ENCODE measurements at regions not wholly inside any gene's neighbourhood (a gene's known extent, or its start where the extent isn't known, plus 50 kb on each side); places are given as distances from the start of the nearest gene placed in this dataset.

- Histone ChIP-seq H3K27me3 (ENCODE audit: control insufficient read depth in 1 of 2, insufficient read depth in 2 of 2, low read length in 2 of 2) (no peaks in the 10 kb centered on the region), H3K4me1 (ENCODE audit: insufficient read depth, low read length) (no peaks in the 10 kb centered on the region), H3K4me3 (ENCODE audit: low read length) (no peak overlapping the region), H3K9me3 (ENCODE audit: control insufficient read depth in 1 of 2, insufficient read depth in 1 of 2, low read length in 2 of 2) (no peaks in the 10 kb centered on the region), H3K36me3 (ENCODE audit: insufficient read depth, low read length) (no peaks in the 10 kb centered on the region), H3K27ac (ENCODE audit: low read depth in 1 of 2, low read length in 2 of 2) (no peak overlapping the region)
- Mint-ChIP-seq H3K9me3 (no peaks in the 10 kb centered on the region), H3K4me3 (no peak overlapping the region), H3K27ac (no peak overlapping the region), H3K4me1 (ENCODE audit: low read depth) (no peaks in the 10 kb centered on the region), H3K36me3 (ENCODE audit: low read depth) (no peaks in the 10 kb centered on the region), H3K27me3 (no peaks in the 10 kb centered on the region)
- DNase-seq (no peak), ATAC-seq (ENCODE audit: poor library complexity) (no peak)
- TF ChIP-seq, protein P1, sequence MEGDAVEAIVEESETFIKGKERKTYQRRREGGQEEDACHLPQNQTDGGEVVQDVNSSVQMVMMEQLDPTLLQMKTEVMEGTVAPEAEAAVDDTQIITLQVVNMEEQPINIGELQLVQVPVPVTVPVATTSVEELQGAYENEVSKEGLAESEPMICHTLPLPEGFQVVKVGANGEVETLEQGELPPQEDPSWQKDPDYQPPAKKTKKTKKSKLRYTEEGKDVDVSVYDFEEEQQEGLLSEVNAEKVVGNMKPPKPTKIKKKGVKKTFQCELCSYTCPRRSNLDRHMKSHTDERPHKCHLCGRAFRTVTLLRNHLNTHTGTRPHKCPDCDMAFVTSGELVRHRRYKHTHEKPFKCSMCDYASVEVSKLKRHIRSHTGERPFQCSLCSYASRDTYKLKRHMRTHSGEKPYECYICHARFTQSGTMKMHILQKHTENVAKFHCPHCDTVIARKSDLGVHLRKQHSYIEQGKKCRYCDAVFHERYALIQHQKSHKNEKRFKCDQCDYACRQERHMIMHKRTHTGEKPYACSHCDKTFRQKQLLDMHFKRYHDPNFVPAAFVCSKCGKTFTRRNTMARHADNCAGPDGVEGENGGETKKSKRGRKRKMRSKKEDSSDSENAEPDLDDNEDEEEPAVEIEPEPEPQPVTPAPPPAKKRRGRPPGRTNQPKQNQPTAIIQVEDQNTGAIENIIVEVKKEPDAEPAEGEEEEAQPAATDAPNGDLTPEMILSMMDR (IDR thresholded peaks at IDR 0.05), result no peak
- CTCF ChIA-PET, result no interaction called here
- intact Hi-C loops (cut with DNase I, micrococcal nuclease), result no loop called here
- POLR2A ChIA-PET, result no interaction called here
Measured at GRCh38 chr12:65660836-65661235, 163.4 kb upstream of the HMGA2 start.

DNA sequence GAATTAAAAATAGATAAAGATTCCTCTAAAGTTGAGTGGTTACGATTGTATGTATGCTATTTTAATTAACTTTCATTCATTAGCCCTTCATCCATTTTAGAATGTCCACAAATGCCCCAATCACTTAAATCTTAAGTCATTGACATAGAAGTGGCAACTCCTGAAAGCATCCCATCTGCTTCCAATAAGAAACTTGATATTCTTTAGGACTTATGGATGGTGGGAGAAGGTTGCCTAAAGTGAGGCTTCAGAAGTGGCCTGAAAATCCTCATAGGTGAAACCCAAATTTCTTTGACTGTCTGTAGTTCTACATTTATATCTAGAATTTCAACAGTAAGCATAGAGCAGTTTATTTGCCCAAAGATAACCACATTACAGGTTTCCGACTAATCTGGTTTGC lies 161.7 kb upstream of the HMGA2 start:
- no peak overlapping the region for H3K27ac ChIP-seq (ENCODE audit: low read depth in 1 of 2, low read length in 2 of 2)
- ChIA-PET CTCF (no interaction called here), POLR2A (no interaction called here)
- no peaks in the 10 kb centered on the region for H3K9me3 ChIP-seq (ENCODE audit: control insufficient read depth in 1 of 2, insufficient read depth in 1 of 2, low read length in 2 of 2)
- H3K4me1 ChIP-seq (ENCODE audit: insufficient read depth, low read length), result no peaks in the 10 kb centered on the region
- Mint-ChIP-seq H3K9me3 (no peaks in the 10 kb centered on the region), H3K4me3 (no peak overlapping the region), H3K4me1 (ENCODE audit: low read depth) (no peaks in the 10 kb centered on the region), H3K27ac (no peak overlapping the region), H3K27me3 (no peaks in the 10 kb centered on the region), H3K36me3 (ENCODE audit: low read depth) (no peaks in the 10 kb centered on the region)
- H3K36me3 ChIP-seq (ENCODE audit: insufficient read depth, low read length), result no peaks in the 10 kb centered on the region
- no peak overlapping the region for H3K4me3 ChIP-seq (ENCODE audit: low read length)
- ATAC-seq (ENCODE audit: poor library complexity) (no peak), DNase-seq (no peak)
- intact Hi-C loops (cut with DNase I, micrococcal nuclease), result no loop called here
- TF ChIP-seq, protein P1 (IDR thresholded peaks at IDR 0.05), result no peak
- no peaks in the 10 kb centered on the region for H3K27me3 ChIP-seq (ENCODE audit: control insufficient read depth in 1 of 2, insufficient read depth in 2 of 2, low read length in 2 of 2)

DNA sequence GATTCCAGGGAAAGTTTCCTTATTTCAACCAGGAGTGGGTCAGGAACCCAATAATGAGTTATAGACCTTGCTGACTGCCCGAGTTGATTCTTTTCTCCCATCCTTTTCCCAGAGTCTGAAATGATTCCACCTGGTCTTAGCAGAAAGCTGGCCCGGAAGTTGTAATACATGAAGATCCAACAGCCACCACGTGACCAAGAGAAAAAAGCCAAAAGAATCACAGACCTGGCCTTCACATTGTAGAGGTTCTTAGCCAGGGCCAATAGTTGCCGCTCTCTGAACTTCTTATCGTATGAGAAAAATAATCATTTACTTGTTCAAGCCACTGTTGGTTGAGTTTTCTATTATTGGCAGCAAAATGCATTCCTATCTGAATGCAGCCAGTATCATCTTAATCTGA lies 161.2 kb upstream of the HMGA2 start:
- Histone ChIP-seq H3K27me3 (ENCODE audit: control insufficient read depth in 1 of 2, insufficient read depth in 2 of 2, low read length in 2 of 2) (no peaks in the 10 kb centered on the region), H3K36me3 (ENCODE audit: insufficient read depth, low read length) (no peaks in the 10 kb centered on the region), H3K27ac (ENCODE audit: low read depth in 1 of 2, low read length in 2 of 2) (no peak overlapping the region), H3K4me3 (ENCODE audit: low read length) (no peak overlapping the region), H3K4me1 (ENCODE audit: insufficient read depth, low read length) (no peaks in the 10 kb centered on the region), H3K9me3 (ENCODE audit: control insufficient read depth in 1 of 2, insufficient read depth in 1 of 2, low read length in 2 of 2) (no peaks in the 10 kb centered on the region)
- CTCF ChIA-PET, result no interaction called here
- POLR2A ChIA-PET, result no interaction called here
- TF ChIP-seq, protein P1 (IDR thresholded peaks at IDR 0.05), result no peak
- H3K27me3 Mint-ChIP-seq, result no peaks in the 10 kb centered on the region
- ATAC-seq (ENCODE audit: poor library complexity) (no peak), DNase-seq (no peak)
- no peak overlapping the region for H3K4me3 Mint-ChIP-seq
- H3K4me1 Mint-ChIP-seq (ENCODE audit: low read depth), result no peaks in the 10 kb centered on the region
- H3K9me3 Mint-ChIP-seq, result no peaks in the 10 kb centered on the region
- no peaks in the 10 kb centered on the region for H3K36me3 Mint-ChIP-seq (ENCODE audit: low read depth)
- intact Hi-C loops (cut with DNase I, micrococcal nuclease), result no loop called here
- H3K27ac Mint-ChIP-seq, result no peak overlapping the region
